HG03135 (cell line): ENCODE measurements at regions not wholly inside any gene's neighbourhood (a gene's known extent, or its start where the extent isn't known, plus 50 kb on each side); places are given as distances from the start of the nearest gene placed in this dataset.
"Not testable (repeated sequence)": the region's sequence is repeated elsewhere in the genome, so short reads cannot be mapped to it uniquely, and the experiment has no call there.

Experiments used
- ATAC-seq: cut with Tn5 transposase; IDR thresholded peaks from one replicate; pipeline ENCODE4 v1.9.1; 2021; ENCODE audit warnings: mild to moderate bottlenecking, moderate library complexity; ENCODE audit not compliant: unreplicated experiment

GRCh38 chr15:94834494-94834893 lies 603.1 kb downstream of the MCTP2 start:
- no peak for ATAC-seq

- ATAC-seq: no peak
Observed at GRCh38 chr15:94838281-94838680, 606.9 kb downstream of the MCTP2 start.

GRCh38 chr15:94840794-94841783 lies 609.7 kb downstream of the MCTP2 start:
- no peak for ATAC-seq

GRCh38 chr15:94843060-94843459 lies 611.7 kb downstream of the MCTP2 start:
- no peak for ATAC-seq

GRCh38 chr15:94844198-94844537 lies 612.8 kb downstream of the MCTP2 start:
- no peak for ATAC-seq

- no peak for ATAC-seq
Observed at GRCh38 chr15:94844538-94845389, 613.4 kb downstream of the MCTP2 start.

- ATAC-seq: no peak
Observed at GRCh38 chr15:94845390-94845716, 614.0 kb downstream of the MCTP2 start.

GRCh38 chr15:94847325-94847724 lies 616.0 kb downstream of the MCTP2 start:
- no peak for ATAC-seq

- ATAC-seq: no peak
Observed at GRCh38 chr15:94848054-94848453, 616.7 kb downstream of the MCTP2 start.

GRCh38 chr15:94855018-94855408 lies 623.7 kb downstream of the MCTP2 start:
- no peak for ATAC-seq

- ATAC-seq: no peak
Observed at GRCh38 chr15:94855409-94856266, 624.3 kb downstream of the MCTP2 start.

- ATAC-seq: no peak
Observed at GRCh38 chr15:94856267-94856854, 625.0 kb downstream of the MCTP2 start.

- ATAC-seq: no peak
Observed at GRCh38 chr15:94857466-94857865, 626.1 kb downstream of the MCTP2 start.

- ATAC-seq: no peak
Observed at GRCh38 chr15:94858011-94858410, 626.6 kb downstream of the MCTP2 start.

GRCh38 chr15:94858449-94858848 lies 627.1 kb downstream of the MCTP2 start:
- ATAC-seq: no peak

GRCh38 chr15:94858920-94859319 lies 627.6 kb downstream of the MCTP2 start:
- no peak for ATAC-seq

GRCh38 chr15:94864600-94864999 lies 633.2 kb downstream of the MCTP2 start:
- no peak for ATAC-seq

GRCh38 chr15:94868265-94868664 lies 636.9 kb downstream of the MCTP2 start:
- ATAC-seq: not testable (repeated sequence)

- ATAC-seq: no peak
Observed at GRCh38 chr15:94875550-94875949, 644.2 kb downstream of the MCTP2 start.

GRCh38 chr15:94877833-94878232 lies 646.5 kb downstream of the MCTP2 start:
- ATAC-seq: no peak
